GM19397 (cell line): ENCODE measurements at regions not wholly inside any gene's neighbourhood (a gene's known extent, or its start where the extent isn't known, plus 50 kb on each side); places are given as distances from the start of the nearest gene placed in this dataset.

Experiments used
- ATAC-seq: cut with Tn5 transposase; IDR thresholded peaks from one replicate; pipeline ENCODE4 v1.9.1; 2021; ENCODE audit warnings: mild to moderate bottlenecking, moderate library complexity; ENCODE audit not compliant: unreplicated experiment

GRCh38 chr11:31959716-31960115 is 131.2 kb upstream of the RCN1 start:
- ATAC-seq, result no peak

GRCh38 chr11:31958076-31958735 is 132.7 kb upstream of the RCN1 start:
- no peak for ATAC-seq

- ATAC-seq, result no peak
These were observed 133.2 kb upstream of the RCN1 start for GRCh38 chr11:31957674-31958073.

GRCh38 chr11:31956310-31956709 is 134.6 kb upstream of the RCN1 start:
- no peak for ATAC-seq

GRCh38 chr11:31955838-31956237 is 135.0 kb upstream of the RCN1 start:
- no peak for ATAC-seq

- ATAC-seq, result no peak
These were observed 137.0 kb upstream of the RCN1 start for GRCh38 chr11:31953803-31954327.

GRCh38 chr11:31949733-31950200 is 138.6 kb upstream of the PAX6 start:
- peak; percentile 76 for ATAC-seq

GRCh38 chr11:31947051-31947450 is 135.9 kb upstream of the PAX6 start:
- no peak for ATAC-seq

GRCh38 chr11:31943056-31943780 is 132.1 kb upstream of the PAX6 start:
- ATAC-seq, result peak; percentile 95

- no peak for ATAC-seq
These were observed 129.4 kb upstream of the PAX6 start for GRCh38 chr11:31940371-31941037.

- no peak for ATAC-seq
These were observed 127.9 kb upstream of the PAX6 start for GRCh38 chr11:31939004-31939403.

- no peak for ATAC-seq
These were observed 125.2 kb upstream of the PAX6 start for GRCh38 chr11:31936312-31936711.

GRCh38 chr11:31932879-31933278 is 121.8 kb upstream of the PAX6 start:
- ATAC-seq, result no peak

GRCh38 chr11:31927982-31928381 is 116.9 kb upstream of the PAX6 start:
- no peak for ATAC-seq

- ATAC-seq, result no peak
These were observed 115.8 kb upstream of the PAX6 start for GRCh38 chr11:31926816-31927528.

GRCh38 chr11:31926106-31926505 is 115.0 kb upstream of the PAX6 start:
- ATAC-seq, result no peak

GRCh38 chr11:31922450-31922849 is 111.3 kb upstream of the PAX6 start:
- ATAC-seq, result no peak

GRCh38 chr11:31921081-31921480 is 110.0 kb upstream of the PAX6 start:
- ATAC-seq, result no peak

GRCh38 chr11:31919175-31919574 is 108.1 kb upstream of the PAX6 start:
- ATAC-seq, result no peak

- ATAC-seq, result no peak
These were observed 104.7 kb upstream of the PAX6 start for GRCh38 chr11:31915867-31916266.

- peak; percentile 74 for ATAC-seq
These were observed 102.9 kb upstream of the PAX6 start for GRCh38 chr11:31913985-31914384.
